Trophoblast cell (in vitro differentiated cells and primary cell): ENCODE measurements at regions not wholly inside any gene's neighbourhood (a gene's known extent, or its start where the extent isn't known, plus 50 kb on each side); places are given as distances from the start of the nearest gene placed in this dataset.

Source experiments
- DNase-seq, 2 donors: peaks; one replicate each; pipeline ENCODE4 v3.0.0-alpha.2; 2016
- H2AFZ ChIP-seq: 2 replicates; pipeline ENCODE4 v1.6.1; 2013; ENCODE audit warnings: low read length, moderate library complexity, mild to moderate bottlenecking; ENCODE audit not compliant: insufficient read depth, poor library complexity
- H2AK5ac ChIP-seq: 2 replicates; pipeline ENCODE4 v1.6.1; 2013; ENCODE audit warnings: mild to moderate bottlenecking, low read length
- H2BK120ac ChIP-seq: 2 replicates; pipeline ENCODE4 v1.6.1; 2013; ENCODE audit warnings: low read length, mild to moderate bottlenecking, moderate library complexity; ENCODE audit not compliant: insufficient read depth, poor library complexity
- H2BK12ac ChIP-seq: 2 replicates; pipeline ENCODE4 v1.6.1; 2013; ENCODE audit warnings: mild to moderate bottlenecking, low read length, moderate library complexity
- H2BK5ac ChIP-seq: 2 replicates; pipeline ENCODE4 v1.6.1; 2013; ENCODE audit warnings: low read length, low read depth, moderate library complexity, mild to moderate bottlenecking; ENCODE audit not compliant: poor library complexity
- H3K14ac ChIP-seq: 2 replicates; pipeline ENCODE4 v1.6.1; 2013; ENCODE audit warnings: mild to moderate bottlenecking, low read length
- H3K18ac ChIP-seq: 2 replicates; pipeline ENCODE4 v1.6.1; 2013; ENCODE audit warnings: mild to moderate bottlenecking, low read length
- H3K23ac ChIP-seq: 2 replicates; pipeline ENCODE4 v1.6.1; 2013; ENCODE audit warnings: low read length
- H3K27ac ChIP-seq: 2 replicates; pipeline ENCODE4 v1.5.1; 2013; ENCODE audit warnings: low read depth, mild to moderate bottlenecking, inconsistent platforms, low read length, moderate library complexity
- H3K27me3 ChIP-seq: 2 replicates; pipeline ENCODE4 v1.6.1; 2013; ENCODE audit warnings: inconsistent platforms, mild to moderate bottlenecking, low read length, moderate library complexity; ENCODE audit not compliant: insufficient read depth
- H3K36me3 ChIP-seq, 2 experiments: 1 replicate in 1 of 2; 2 replicates in 1 of 2; pipeline ENCODE4 v1.6.1; 2013; ENCODE audit warnings: low read length in 2 of 2, mild to moderate bottlenecking in 2 of 2, moderate library complexity in 1 of 2; ENCODE audit not compliant: insufficient read depth in 2 of 2, control insufficient read depth in 1 of 2
- H3K4ac ChIP-seq: 2 replicates; pipeline ENCODE4 v1.6.1; 2013; ENCODE audit warnings: low read depth, mild to moderate bottlenecking, low read length, moderate library complexity
- H3K4me1 ChIP-seq, 2 experiments: 1 replicate in 1 of 2; 2 replicates in 1 of 2; pipeline ENCODE4 v1.6.1; 2013; ENCODE audit warnings: low read length in 2 of 2, mild to moderate bottlenecking in 2 of 2, moderate library complexity in 1 of 2; ENCODE audit not compliant: insufficient read depth in 2 of 2, control insufficient read depth in 1 of 2
- H3K4me2 ChIP-seq: 2 replicates; pipeline ENCODE4 v1.6.1; 2013; ENCODE audit warnings: inconsistent platforms, mild to moderate bottlenecking, low read length, moderate library complexity
- H3K4me3 ChIP-seq: 2 replicates; pipeline ENCODE4 v1.5.1; 2013; ENCODE audit warnings: mild to moderate bottlenecking, low read depth, low read length, inconsistent platforms
- H3K79me1 ChIP-seq: one replicate; pipeline ENCODE4 v1.6.1; 2013; ENCODE audit warnings: low read length
- H3K79me2 ChIP-seq: 2 replicates; pipeline ENCODE4 v1.6.1; 2013; ENCODE audit warnings: low read length, mild to moderate bottlenecking; ENCODE audit not compliant: control insufficient read depth, insufficient read depth, poor library complexity
- H3K9ac ChIP-seq: 2 replicates; pipeline ENCODE4 v1.6.1; 2013; ENCODE audit warnings: mild to moderate bottlenecking, low read length
- H3K9me3 ChIP-seq: 2 replicates; pipeline ENCODE4 v1.6.1; 2013; ENCODE audit warnings: low read depth, mild to moderate bottlenecking, control low read depth, inconsistent platforms, low read length; ENCODE audit not compliant: insufficient read depth
- H4K12ac ChIP-seq: 2 replicates; pipeline ENCODE4 v1.6.1; 2013; ENCODE audit warnings: low read depth, mild to moderate bottlenecking, low read length, moderate library complexity
- H4K8ac ChIP-seq: 2 replicates; pipeline ENCODE4 v1.6.1; 2013; ENCODE audit warnings: low read depth, mild to moderate bottlenecking, low read length, moderate library complexity
- H4K91ac ChIP-seq: one replicate; pipeline ENCODE4 v1.6.1; 2013; ENCODE audit warnings: low read depth, mild to moderate bottlenecking, low read length, moderate library complexity
- WGBS: extraction: QIAGEN DNeasy Blood & Tissue Kit; methylation state at CpG from one replicate; pipeline ENCODE4 v1.1.7; 2013; ENCODE audit warnings: missing lambda C conversion rate; ENCODE audit not compliant: insufficient read length, insufficient coverage; ENCODE audit errors: extremely low coverage; 5-methylcytosine and 5-hydroxymethylcytosine counted together

GRCh38 chr7:110386913-110387312 lies 704.0 kb upstream of the LRRN3 start:
- Histone ChIP-seq H4K91ac (no peak overlapping the region), H3K36me3 (no peaks in the 10 kb centered on the region), H4K12ac (no peak overlapping the region), H2BK5ac (no peak overlapping the region), H4K8ac (no peak overlapping the region), H3K4me1 (peaks cover 0 to 4% of the 10 kb centered on the region in 2 experiments), H3K23ac (no peak overlapping the region), H3K4ac (no peak overlapping the region), H3K4me2 (peak overlapping the region; percentile 11), H3K4me3 (no peak overlapping the region), H3K79me1 (no peaks in the 10 kb centered on the region), H2BK120ac (no peak overlapping the region), H3K27ac (no peak overlapping the region), H2AK5ac (no peak overlapping the region), H2AFZ (no peak overlapping the region), H3K14ac (no peak overlapping the region), H2BK12ac (no peak overlapping the region), H3K9me3 (no peaks in the 10 kb centered on the region), H3K27me3 (no peaks in the 10 kb centered on the region), H3K18ac (no peak overlapping the region), H3K79me2 (no peaks in the 10 kb centered on the region), H3K9ac (no peak overlapping the region)
- peak; percentile 86 to 90 for DNase-seq
- WGBS: no CpG with 5 or more reads among the region's 2 CpGs

GRCh38 chr7:110387689-110388088 lies 703.2 kb upstream of the LRRN3 start:
- no peak overlapping the region for H2BK12ac ChIP-seq
- no peaks in the 10 kb centered on the region for H3K27me3 ChIP-seq
- H4K91ac ChIP-seq: no peak overlapping the region
- H2AFZ ChIP-seq: no peak overlapping the region
- H4K12ac ChIP-seq: no peak overlapping the region
- no peak overlapping the region for H3K18ac ChIP-seq
- DNase-seq: no peak
- H2BK120ac ChIP-seq: no peak overlapping the region
- no peak overlapping the region for H3K23ac ChIP-seq
- no peak overlapping the region for H2BK5ac ChIP-seq
- no peaks in the 10 kb centered on the region for H3K9me3 ChIP-seq
- H3K4me3 ChIP-seq: no peak overlapping the region
- H3K14ac ChIP-seq: no peak overlapping the region
- no peak overlapping the region for H3K9ac ChIP-seq
- no peaks in the 10 kb centered on the region for H3K36me3 ChIP-seq
- H4K8ac ChIP-seq: no peak overlapping the region
- WGBS: no CpG with 5 or more reads among the region's 3 CpGs
- H3K4ac ChIP-seq: no peak overlapping the region
- H3K79me2 ChIP-seq: no peaks in the 10 kb centered on the region
- no peak overlapping the region for H2AK5ac ChIP-seq
- no peak overlapping the region for H3K27ac ChIP-seq
- no peaks in the 10 kb centered on the region for H3K79me1 ChIP-seq
- H3K4me2 ChIP-seq: no peak overlapping the region
- peaks cover 0 to 4% of the 10 kb centered on the region in 2 experiments for H3K4me1 ChIP-seq

GRCh38 chr7:110388457-110388856 lies 702.5 kb upstream of the LRRN3 start:
- Histone ChIP-seq H2BK5ac (no peak overlapping the region), H2AK5ac (no peak overlapping the region), H3K4me3 (no peak overlapping the region), H2AFZ (no peak overlapping the region), H2BK12ac (no peak overlapping the region), H4K8ac (no peak overlapping the region), H3K4me1 (peaks cover 0 to 4% of the 10 kb centered on the region in 2 experiments), H3K9me3 (no peaks in the 10 kb centered on the region), H3K4ac (no peak overlapping the region), H3K36me3 (no peaks in the 10 kb centered on the region), H3K79me1 (no peaks in the 10 kb centered on the region), H3K4me2 (no peak overlapping the region), H3K27me3 (no peaks in the 10 kb centered on the region), H3K14ac (no peak overlapping the region), H2BK120ac (no peak overlapping the region), H3K9ac (no peak overlapping the region), H3K27ac (no peak overlapping the region), H4K91ac (no peak overlapping the region), H3K23ac (no peak overlapping the region), H3K18ac (no peak overlapping the region), H4K12ac (no peak overlapping the region), H3K79me2 (no peaks in the 10 kb centered on the region)
- DNase-seq: no peak
- no CpG with 5 or more reads among the region's 1 CpG for WGBS

GRCh38 chr7:110396021-110396420 lies 694.9 kb upstream of the LRRN3 start:
- Histone ChIP-seq H3K79me1 (no peaks in the 10 kb centered on the region), H3K18ac (no peak overlapping the region)

More at GRCh38 chr7:110396021-110396420, 694.9 kb upstream of the LRRN3 start:
- Histone ChIP-seq H3K4me2 (no peak overlapping the region), H2AFZ (no peak overlapping the region), H3K23ac (no peak overlapping the region), H3K36me3 (no peaks in the 10 kb centered on the region), H3K14ac (no peak overlapping the region), H3K9ac (no peak overlapping the region), H2BK12ac (no peak overlapping the region), H3K9me3 (no peaks in the 10 kb centered on the region), H2BK5ac (no peak overlapping the region), H3K4me3 (no peak overlapping the region), H3K4me1 (no peaks in the 10 kb centered on the region), H3K4ac (no peak overlapping the region), H2BK120ac (no peak overlapping the region), H3K27me3 (no peaks in the 10 kb centered on the region), H3K79me2 (no peaks in the 10 kb centered on the region), H2AK5ac (no peak overlapping the region), H4K91ac (no peak overlapping the region), H4K8ac (no peak overlapping the region), H3K27ac (no peak overlapping the region), H4K12ac (no peak overlapping the region)
- no peak for DNase-seq
